ENCODE measurements at regions not wholly inside any gene's neighbourhood (a gene's known extent, or its start where the extent isn't known, plus 50 kb on each side); places are given as distances from the start of the nearest gene placed in this dataset.

- TF ChIP-seq CTCF (conservative IDR thresholded peaks at IDR 0.05 in 1 of 2, IDR thresholded peaks at IDR 0.05 in 1 of 2; ENCODE audit: low read depth in 1 of 2, low read length in 2 of 2): no peak
- no peak for TF ChIP-seq EZH2 (IDR thresholded peaks at IDR 0.05; ENCODE audit: low read length, missing control alignments)
These were observed 128.3 kb upstream of the MAOA start for GRCh38 chrX:43527801-43528200.
